Cerebellar cortex (tissue), 1 donor: ENCODE measurements at regions not wholly inside any gene's neighbourhood (a gene's known extent, or its start where the extent isn't known, plus 50 kb on each side); places are given as distances from the start of the nearest gene placed in this dataset.
"Not testable (repeated sequence)": the region's sequence is repeated elsewhere in the genome, so short reads cannot be mapped to it uniquely, and the experiment has no call there.

Experiments
- DNase-seq: peaks from one replicate; pipeline ENCODE4 v3.0.0-alpha.2; 2015; ENCODE audit warnings: low spot score

DNA sequence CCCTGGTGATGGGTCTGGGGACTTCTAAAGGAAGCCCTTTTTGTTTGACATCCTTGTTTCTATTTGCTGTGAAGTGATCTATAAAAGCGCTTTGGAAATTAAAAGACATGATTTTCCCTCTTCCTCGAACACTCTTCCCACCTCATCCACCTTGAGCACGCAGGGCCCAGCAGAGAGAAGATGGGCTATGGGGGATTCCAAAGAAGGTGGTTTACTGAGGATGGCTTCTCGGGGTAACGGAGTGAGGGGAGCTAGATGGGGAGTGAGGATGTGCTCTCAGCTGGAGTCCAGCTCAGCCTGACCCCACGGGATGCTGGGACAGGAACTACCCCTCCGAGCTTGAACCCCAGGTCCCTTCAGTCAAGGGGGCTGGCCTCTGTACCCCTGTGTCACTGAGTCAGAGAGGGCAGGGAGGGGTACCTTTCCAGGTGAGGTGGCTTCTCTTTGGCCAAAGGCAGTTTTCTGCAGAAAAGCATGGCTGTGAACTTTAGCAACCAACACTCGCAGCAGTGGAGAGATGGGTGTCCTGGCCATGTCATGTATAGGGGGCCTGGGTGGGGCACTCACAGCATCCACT lies 180.7 kb upstream of the SMAD3 start:
- DNase-seq = no peak

DNA sequence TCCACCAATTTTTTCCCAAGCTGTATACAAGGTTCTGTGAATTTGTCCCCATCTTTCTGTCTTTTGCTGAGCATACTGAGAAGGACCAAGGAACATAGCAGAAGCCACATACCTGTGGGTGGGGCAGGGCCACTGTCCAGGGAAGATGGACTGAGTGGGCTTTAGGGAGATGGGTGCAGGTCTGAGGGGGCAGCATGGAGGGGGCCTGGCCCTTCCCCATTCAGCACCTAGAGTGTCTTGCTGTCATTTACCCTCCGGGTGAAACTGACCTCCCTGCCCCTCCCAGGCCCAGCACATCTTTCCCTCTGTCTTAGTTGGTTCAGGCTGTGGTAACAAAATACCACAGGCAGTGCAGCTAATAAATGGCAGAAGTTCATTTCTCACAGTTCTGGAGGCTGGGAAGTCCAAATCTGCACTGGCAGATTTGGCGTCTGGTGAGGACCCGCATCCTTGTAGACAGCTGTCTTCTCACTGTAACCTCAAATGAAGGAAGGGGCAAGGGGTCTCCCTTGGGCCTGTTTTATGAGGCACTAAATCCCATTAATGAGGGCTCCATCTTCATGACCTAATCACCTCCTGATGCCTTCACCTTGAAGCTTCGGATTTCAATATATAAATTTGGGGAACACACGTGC lies 180.0 kb upstream of the SMAD3 start:
- DNase-seq = no peak

DNA sequence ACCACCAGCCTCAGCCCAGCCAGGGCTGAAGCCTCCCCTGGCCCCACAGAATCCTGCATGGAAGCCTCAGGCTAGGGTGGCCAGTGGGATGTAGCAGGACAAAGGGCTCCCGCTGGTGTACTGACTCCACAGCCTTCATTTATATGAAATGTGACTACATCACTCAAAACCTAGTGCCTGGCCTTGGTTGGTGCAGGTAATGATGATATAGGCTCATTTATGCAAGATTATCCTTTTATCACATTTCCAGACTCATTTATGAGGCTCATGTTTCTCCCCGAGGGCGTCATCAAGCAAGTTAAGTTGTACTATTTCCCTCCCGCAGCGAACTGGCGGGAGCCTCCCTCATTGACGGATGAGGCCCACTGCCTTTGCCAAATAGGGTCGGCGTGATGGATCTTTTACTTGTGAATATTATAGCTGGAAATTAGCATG lies 179.1 kb upstream of the SMAD3 start:
- no peak for DNase-seq

DNA sequence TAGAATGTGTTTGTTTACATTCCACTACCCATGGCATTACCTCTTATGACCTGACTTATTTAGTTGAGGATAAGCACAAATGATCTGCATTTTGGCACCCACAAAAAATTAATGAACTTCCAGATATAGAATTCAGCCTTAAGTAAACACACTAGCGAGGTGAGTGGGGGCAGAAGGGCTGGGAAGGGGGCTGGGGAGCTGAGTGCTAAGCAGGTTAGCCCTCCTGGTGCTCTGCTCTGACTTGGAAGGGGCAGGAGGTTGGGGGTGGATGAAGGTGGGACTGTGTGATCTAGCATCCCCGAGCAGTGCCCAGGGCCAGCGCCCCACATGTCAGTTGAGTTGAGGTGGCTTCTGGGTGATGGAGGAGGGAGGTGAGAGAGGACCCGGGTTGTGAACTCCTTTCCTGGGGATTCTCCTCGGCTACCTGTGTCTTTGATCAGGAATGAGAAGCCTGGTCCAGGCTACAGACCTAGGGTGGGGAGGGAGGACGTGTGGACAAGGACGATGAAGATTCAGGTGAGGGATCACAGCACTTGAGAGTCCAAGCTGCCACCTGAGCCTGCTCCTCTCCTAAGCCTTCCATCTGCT lies 178.6 kb upstream of the SMAD3 start:
- no peak for DNase-seq

DNA sequence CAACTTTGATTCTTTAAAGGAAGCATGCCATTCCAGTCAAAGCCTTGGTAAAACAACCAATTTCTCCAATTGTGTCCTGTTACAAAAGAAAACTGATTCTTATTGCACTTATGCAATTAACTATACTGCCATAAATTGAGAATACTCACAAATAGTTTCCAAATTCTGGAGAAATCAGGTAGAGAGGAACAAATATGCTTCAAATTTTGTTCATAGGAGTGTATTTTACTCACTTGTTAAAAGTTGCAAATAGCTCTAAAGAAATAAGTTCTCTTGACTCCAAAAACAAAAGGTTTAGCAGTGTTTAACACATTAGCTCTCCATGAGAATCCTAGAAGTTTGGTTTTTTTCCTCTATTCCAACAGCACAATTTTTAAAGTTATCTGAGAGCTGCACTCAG lies 176.1 kb upstream of the SMAD3 start:
- not testable (repeated sequence) for DNase-seq

DNA sequence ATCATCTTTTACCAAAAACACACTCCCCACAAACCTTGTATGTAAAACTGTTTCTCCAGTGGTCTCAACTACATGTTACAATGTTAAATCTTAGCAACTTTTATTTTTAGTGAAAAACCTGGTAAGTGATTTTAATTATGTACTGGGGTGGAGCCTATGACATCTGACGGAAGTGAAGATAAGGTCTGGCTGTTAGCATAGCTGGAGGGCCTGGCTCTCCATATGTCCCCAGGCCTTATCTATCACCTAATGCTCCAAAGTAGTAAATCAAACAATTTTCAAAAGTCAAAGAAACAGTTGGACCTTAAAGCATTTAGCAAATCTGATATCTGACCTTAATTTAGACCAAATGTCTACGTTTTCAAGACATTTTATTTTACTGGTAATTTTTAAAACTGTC lies 173.6 kb upstream of the SMAD3 start:
- DNase-seq = no peak

DNA sequence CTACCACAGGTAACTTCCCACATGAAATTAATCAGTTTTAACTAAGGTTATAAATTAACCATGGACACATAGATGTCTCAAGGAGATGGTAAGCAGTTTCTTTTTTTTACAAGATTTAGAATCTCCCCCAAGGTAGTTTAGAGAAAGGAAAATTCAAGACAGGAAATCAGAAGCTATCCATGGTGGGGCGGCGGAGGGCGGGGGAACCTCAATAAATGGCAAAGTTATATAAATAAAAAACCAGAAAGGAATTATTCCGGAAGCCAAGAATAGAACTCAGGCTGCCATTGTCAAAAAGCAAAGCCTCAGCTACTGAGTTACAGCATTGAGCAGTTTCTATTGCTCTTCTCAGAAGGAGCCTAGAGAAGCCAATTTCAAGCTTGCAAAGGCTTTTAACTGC lies 172.1 kb upstream of the SMAD3 start:
- DNase-seq = no peak

DNA sequence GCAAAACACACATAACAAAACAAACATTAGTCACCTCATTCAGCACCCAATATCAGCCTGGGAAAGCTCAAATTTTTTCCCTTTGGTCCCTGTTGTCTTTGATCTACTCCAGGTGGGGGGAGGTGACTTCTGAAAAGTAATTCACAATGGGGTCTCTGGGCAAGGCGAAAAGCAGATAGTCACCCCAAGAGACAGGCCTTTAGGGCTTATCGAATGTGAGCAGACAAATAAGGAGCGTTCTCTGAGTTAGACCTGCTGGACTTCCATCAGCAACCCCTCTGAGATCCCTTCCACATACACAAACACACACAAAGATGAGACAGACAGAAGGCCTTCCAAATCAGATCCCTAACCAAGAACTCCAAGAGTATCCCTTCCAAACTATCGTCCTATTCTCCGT lies 171.0 kb upstream of the SMAD3 start:
- no peak for DNase-seq

DNA sequence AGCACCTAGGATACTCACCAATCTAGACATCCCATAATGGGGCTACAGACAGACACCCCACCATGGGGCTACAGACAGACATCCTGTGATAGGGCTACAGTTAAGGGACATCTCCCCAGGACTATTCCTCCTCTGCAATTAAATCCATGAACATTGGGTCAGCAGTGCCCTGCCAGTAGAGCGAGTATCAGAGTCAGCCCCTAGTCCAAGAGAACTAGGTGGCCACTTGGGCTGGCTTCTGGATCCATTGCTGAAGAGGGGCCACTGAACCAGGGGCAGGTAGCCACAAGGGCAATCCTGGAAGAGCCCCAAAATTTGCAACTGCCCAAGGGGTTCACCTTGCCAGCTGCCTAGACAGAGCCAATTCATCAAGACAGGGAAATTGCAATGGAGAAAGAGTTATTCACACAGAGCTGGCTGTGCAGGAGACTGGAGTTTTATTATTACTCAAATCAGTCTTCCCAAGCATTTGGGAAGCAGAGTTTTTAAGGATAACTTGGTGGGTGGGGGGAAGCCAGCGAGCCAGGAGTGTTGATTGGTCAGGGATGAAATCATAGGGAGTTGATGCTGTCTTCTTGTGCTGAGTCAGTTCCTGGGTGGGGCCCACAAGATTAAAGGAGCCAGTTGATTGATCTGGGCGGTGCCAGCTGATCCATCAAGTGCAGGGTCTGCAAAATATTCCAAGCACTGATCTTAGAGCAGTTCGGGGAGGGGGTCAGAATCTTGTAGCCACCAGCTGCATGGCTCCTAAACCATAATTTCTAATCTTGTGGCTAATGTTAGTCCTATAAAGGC lies 170.2 kb upstream of the SMAD3 start:
- no peak for DNase-seq

DNA sequence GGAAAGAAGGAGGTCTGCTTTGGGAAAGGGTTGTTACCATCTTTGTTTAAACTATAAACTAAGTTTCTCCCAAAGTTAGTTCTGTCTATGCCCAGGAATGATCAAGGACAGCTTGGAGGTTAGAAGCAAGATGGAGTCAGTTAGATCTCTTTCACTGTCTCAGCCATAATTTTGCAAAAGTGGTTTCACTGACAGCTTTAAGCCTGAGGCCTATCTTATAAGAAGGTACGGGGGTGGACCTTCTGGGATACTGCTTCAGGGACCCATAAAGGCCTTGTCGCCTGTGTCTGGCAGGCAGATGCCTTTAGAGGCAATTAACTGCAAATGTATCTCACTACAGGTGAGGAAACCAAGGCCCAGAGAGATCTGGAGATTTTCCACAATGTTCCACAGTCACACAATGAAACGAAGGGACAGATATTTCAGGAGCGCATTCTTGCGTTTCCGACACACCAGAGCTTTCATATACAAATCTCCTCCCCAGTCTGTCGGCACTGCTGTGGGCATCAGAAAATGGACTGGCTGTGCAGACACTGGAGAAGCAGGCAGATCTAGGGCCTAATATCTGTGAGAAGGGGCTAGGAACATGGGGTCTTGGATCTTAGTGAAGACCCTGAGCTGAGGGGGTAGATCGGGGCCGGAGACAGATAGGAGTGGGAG lies 169.5 kb upstream of the SMAD3 start:
- no peak for DNase-seq

DNA sequence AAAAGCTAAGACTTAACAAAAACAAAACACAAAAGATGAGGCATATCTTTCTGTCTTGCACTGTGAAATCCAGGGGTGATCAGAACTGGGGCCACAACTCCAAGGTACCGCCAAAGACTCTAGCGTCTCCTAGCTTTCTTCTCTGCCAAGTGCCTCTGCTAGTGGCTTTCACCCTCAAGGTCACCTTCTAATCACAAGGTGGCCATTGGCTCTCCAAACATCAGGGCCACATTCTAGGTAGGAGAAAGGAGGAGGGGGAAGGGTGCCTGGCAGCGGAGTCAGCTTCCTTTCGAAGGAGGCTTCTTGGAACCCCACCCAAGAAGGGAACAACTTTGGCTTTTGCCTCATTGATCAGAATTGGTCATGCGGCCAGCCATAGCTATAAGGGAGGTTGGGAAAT lies 168.8 kb upstream of the SMAD3 start:
- no peak for DNase-seq

DNA sequence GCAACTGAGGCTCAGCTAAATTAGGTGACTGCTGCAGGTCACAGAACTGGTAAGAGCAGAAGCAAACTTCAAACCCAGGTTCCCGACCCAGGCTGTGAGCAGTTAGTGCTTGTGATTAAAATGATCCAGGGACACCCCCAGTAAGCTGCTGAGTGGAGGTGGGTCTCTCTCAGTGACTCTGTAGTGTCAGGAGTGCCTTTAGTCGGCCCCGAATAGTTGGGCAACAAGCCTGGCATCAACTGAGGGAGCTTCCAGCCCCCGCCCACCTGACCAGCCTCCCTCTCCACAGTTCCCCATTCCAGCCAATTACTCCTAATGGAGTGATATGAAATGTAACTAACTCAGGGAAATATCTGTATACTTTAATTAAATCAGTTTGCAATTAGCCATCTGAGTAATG lies 168.0 kb upstream of the SMAD3 start:
- DNase-seq = no peak

DNA sequence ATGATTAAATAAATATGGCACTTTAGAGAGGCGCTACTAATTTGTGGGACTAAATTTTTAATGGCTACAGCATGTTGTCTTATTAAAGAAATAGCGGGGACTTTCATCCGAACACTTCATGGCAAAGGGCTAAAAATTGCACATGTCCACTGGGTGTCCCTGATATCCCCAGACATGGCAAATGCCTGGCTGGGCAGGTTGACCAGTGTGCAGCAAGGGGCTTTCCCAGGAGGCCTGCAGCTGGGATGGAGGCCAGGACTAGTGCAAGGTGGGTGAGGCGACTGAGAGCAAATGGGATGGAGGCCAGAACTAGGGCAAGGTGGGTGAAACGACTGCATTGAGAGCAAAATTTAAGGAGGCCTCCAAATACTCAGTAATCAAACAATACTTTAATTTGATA lies 167.4 kb upstream of the SMAD3 start:
- no peak for DNase-seq

DNA sequence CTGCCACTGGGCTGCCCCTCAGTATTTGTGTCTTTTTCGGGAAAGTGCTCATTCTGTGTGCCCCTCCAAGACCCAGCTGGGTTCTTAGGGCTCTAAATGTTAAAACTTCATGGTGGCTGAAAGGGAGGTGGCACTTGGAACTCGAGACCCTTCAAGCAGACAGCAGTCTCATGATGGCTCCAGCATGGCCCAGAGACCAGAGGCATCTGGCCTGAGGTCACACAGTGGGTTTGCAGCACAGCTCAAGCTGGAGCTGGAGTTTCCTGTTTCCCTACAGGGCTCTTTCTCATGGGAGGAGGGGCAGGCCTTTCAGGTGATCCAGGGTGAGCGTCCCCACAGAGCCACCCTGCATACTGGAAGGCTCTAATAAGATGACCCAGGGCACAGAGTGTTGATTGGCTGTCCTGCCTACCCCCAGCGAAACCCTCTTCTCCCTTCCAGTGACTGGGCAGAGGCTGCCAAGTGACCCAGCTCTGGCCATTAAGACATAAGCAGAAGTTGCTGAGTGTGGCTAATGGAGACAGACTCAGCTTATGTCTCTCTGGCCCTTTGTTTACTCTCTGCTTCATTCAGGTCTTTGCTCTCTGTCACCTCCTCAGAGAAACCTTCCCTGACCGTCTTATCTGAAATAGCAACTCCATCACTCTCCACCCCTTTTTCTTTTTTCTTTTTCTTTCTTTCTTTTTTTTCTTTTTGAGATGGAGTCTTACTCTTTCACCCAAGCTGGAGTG lies 166.6 kb upstream of the SMAD3 start:
- no peak for DNase-seq

DNA sequence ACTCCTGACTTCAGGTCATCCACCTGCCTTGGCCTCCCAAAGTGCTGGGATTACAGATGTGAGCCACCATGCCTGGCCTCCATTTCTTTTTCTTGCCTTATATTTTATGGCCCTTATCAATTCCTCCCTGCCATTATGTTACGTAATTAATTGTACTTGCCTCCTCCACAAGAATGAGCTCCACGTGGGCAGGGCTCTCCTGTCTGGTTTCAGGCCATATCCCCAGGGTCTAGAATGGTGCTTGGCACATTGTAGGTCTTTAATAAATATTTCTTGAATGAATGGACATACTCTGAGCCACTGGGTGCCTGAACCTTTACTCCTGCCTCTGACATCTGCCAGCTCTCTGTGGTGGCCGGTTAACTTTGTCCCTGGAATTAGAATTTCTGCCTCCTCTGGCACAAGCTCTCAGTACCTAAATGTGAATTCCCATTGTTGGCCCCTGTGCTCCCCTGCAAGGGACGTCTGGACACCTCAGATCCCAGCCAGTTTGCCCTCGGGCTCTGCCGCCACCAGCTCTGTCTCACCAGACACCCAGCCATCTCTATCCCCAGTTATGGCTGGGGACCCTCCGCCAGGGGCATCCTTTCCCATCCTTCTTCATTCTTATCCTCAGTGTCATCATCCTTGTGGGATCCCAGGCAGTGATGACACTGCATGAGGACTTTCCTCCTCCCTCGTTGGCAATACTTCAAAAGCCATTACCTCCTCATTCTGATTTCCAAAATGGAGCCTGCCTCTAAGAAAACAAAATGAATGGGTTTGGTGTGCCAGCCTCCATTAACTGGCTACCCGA lies 165.6 kb upstream of the SMAD3 start:
- DNase-seq = no peak

DNA sequence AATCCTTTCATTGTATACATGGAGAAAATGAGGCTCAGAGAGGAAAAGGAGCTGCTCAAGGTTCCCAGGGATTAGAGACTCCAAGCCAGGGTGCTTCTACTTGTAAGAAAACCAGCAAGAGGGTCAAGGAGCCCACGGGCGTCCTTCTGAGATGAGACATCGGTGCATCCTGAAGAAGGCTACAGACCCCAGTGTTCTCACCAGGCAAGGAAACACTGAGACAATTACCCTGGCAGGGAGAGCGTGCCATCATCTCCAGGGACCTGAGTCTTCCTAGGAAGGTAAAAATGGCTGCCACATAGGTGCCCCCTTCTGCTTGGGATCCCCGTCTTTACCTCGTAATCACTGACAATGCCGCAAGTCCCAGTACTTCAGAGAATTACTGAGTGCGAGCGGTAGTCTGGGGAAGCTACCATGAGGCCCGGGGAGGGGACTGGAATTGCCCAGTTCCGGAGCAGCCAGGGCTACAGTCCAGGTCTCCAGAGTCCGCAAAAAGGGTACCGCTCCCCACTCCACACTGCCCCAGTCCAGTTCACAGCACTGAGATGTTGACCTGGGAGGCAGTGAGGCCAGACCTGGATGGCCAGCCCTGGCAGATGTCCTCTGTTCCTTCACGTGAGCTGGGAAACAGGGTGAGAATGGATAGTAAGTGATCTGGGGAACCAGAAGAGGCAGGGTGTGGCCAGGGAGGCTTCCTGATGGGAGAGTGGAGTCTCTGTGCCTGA lies 164.7 kb upstream of the SMAD3 start:
- DNase-seq = no peak

DNA sequence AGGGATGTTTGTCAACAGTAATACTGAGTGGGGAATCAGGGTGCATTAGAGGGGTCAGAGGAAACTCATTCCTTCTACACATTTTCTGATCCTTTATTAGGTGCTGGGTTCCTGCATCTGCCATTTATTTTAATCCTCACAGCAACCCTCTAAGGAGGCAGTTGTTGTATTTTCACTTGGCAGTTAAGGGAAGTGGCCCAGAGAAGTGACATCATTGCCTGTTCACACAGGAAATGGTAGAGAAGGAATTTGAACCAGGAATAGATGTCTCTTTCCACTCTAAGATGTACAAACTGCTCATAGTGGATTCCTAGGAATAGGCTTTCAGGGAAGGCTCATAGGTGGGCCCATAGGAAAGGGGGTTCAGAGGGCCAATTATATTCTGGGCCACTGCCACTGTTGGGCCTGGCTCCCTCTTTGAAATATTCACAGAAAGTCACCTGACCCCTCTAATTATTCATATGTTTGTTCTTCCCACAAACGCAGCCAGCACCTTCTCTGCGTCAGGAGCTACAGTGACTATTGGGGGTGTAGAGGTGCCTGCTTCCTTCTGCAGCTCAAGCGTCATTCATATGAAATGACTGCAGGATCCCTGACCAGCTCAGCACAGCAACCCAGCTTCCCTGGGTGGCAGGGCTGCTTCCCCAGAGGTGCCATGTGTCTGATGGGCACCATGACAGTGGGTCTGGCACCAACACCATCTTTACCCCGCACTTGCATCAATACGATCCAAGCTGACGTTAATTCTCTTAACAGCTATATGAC lies 163.9 kb upstream of the SMAD3 start:
- peak; percentile 44 for DNase-seq

DNA sequence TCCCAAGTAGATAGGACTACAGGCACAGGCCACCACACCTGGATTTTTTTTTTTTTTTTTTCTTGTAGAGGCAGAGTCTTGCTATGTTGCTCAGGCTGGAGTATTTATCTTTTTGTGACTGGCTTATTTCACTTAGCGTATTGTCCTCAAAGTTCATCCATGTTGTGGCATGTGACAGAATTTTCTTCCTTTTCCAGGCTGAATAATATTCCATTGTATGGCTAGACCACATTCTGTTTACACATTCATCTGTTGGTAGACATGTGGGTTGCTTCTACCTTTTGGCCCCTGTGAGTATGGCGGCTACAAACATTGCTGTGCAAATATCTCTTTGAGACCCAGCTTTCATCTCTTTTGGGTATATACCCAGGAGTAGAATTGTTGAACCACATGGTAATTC lies 160.2 kb upstream of the SMAD3 start:
- DNase-seq = no peak

DNA sequence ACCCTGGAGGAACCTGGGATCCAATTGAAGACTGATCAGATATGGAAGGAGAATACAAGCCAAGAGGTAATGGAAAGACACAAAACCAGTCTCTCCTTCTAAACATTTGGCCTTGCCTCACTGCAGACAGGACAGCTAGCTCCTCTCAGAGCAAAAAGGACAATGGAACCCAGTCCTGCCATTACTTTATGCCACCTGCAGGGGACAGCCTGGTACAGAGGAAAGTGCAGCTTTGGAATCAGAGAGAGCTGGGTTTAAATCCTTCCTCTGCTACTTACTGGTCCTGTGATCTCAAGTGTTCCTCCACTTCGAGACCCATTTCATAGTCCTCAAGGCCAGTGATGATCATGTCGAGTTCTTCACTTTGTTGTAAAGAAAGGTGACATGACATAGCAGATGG lies 159.4 kb upstream of the SMAD3 start:
- peak; percentile 65 for DNase-seq
